ENCODE measurements at regions not wholly inside any gene's neighbourhood (a gene's known extent, or its start where the extent isn't known, plus 50 kb on each side); places are given as distances from the start of the nearest gene placed in this dataset.
A peak's percentile ranks its signal among the peaks of the same experiment; 100 is the strongest.

GRCh38 chr13:64075543-64076271, 2660.1 kb upstream of the PCDH20 start (continued):
- TF ChIP-seq MIXL1 (CRISPR knock-in tag; IDR thresholded peaks at IDR 0.05): no peak
- no peak for TF ChIP-seq NCOA5 (CRISPR knock-in tag; IDR thresholded peaks at IDR 0.05)
- TF ChIP-seq ZBTB44 (CRISPR knock-in tag; IDR thresholded peaks at IDR 0.05): no peak
- peak; percentile 49; the same call in 1 of the 2 replicates for TF ChIP-seq ZNF724P (CRISPR knock-in tag; IDR thresholded peaks at IDR 0.05; ENCODE audit: borderline replicate concordance)
- TF ChIP-seq HHEX (CRISPR knock-in tag; IDR thresholded peaks at IDR 0.05): no peak
- no peak for TF ChIP-seq BCL6 (CRISPR knock-in tag; IDR thresholded peaks at IDR 0.05)
- TF ChIP-seq ZNF776 (CRISPR knock-in tag; IDR thresholded peaks at IDR 0.05): no peak
- TF ChIP-seq FIP1L1 (IDR thresholded peaks at IDR 0.05; ENCODE audit: borderline replicate concordance, insufficient read depth, low read depth, low read length): 0 out of 2 replicates have a peak, but pooled peaks have one; percentile 43
- no peak for TF ChIP-seq DBP (CRISPR knock-in tag; IDR thresholded peaks at IDR 0.05; ENCODE audit: not compliant biosample characterization)

- Histone ChIP-seq H3K79me2 (ENCODE audit: insufficient read depth, low read length) (peaks cover 44% of the 10 kb centered on the region), H3K36me3 (replicated peaks in 1 of 2; ENCODE audit: control insufficient read depth in 1 of 2, insufficient read depth in 2 of 2, low read length in 2 of 2) (no peaks in the 10 kb centered on the region), H3K9me3 (ENCODE audit: low read length) (no peaks in the 10 kb centered on the region), H3K4me1 (ENCODE audit: insufficient read depth, low read length) (peaks cover 31% of the 10 kb centered on the region), H4K20me1 (ENCODE audit: insufficient read depth, low read length) (0 out of 2 replicates have a peak, but pooled peaks cover 2% of the 10 kb centered on the region), H3K9ac (ENCODE audit: insufficient read depth, low read depth, low read length) (peak overlapping the region; percentile 91), H2AFZ (ENCODE audit: low read length) (peak overlapping the region; percentile 90), H3K4me2 (ENCODE audit: low read depth, low read length) (peak overlapping the region; percentile 62), H3K27ac (ENCODE audit: extremely low read length, insufficient read depth, low read length) (peak overlapping the region; percentile 95), H3K27me3 (ENCODE audit: control insufficient read depth in 1 of 2, insufficient read depth in 2 of 2, low read length in 2 of 2) (no peaks in the 10 kb centered on the region; a peak in 1 of 5 replicates), H3K4me3 (replicated peaks in 1 of 3; ENCODE audit: insufficient read depth in 1 of 3, low read depth in 2 of 3, low read length in 3 of 3) (peak overlapping the region; percentile 85 to 98 (median 89))
- ATAC-seq: peak; percentile 42
- intact Hi-C loops (cut with micrococcal nuclease; ENCODE audit: unreplicated experiment) (no loop called here), in situ Hi-C loops (cut with HindIII; ENCODE audit: extremely low pct_ligation_motif_present, low pct_unique_long_range_greater_than_20kb) (no loop called here)
- peak; percentile 7 for DNase-seq (ENCODE audit: low spot score)
- ChIA-PET POLR2A (interaction anchor here (1.2 to 1.4 kb wide), 3 partner anchors 8 to 19 kb away, joined by 3 to 5 read pairs (median 5); no protein-coding TSS in a partner anchor), CTCF (ENCODE audit: low intra/inter-chr PET ratio, low total read pairs) (no interaction called here)
- FAIRE-seq: no peak
- BruUV-seq (replicated peaks): TSS peak; percentile 63
- WGBS (ENCODE audit: low lambda C conversion rate): 0% methylated on average over 3 of the region's 12 CpGs
- TF ChIP-seq HBP1 (CRISPR knock-in tag; IDR thresholded peaks at IDR 0.05; ENCODE audit: low read depth) (0 out of 2 replicates have a peak, but pooled peaks have one; percentile 6), ZNF776 (CRISPR knock-in tag; IDR thresholded peaks at IDR 0.05) (no peak), ZSCAN29 (CRISPR knock-in tag; conservative IDR thresholded peaks at IDR 0.05) (0 out of 2 replicates have a peak, but pooled peaks have one; percentile 13), ZNF546 (CRISPR knock-in tag; conservative IDR thresholded peaks at IDR 0.05) (no peak), ELF4 (CRISPR knock-in tag; IDR thresholded peaks at IDR 0.05; ENCODE audit: borderline replicate concordance) (no peak), ZSCAN9 (CRISPR knock-in tag; IDR thresholded peaks at IDR 0.05; ENCODE audit: borderline replicate concordance) (no peak), ZNF589 (CRISPR knock-in tag; conservative IDR thresholded peaks at IDR 0.05) (no peak), BATF2 (CRISPR knock-in tag; IDR thresholded peaks at IDR 0.05) (no peak), BORCS8-MEF2B (CRISPR knock-in tag; IDR thresholded peaks at IDR 0.05) (0 out of 2 replicates have a peak, but pooled peaks have one; percentile 11), HNRNPLL (IDR thresholded peaks at IDR 0.05; ENCODE audit: low read depth, low read length, poor library complexity, severe bottlenecking) (no peak), ZNF558 (CRISPR knock-in tag; IDR thresholded peaks at IDR 0.05; ENCODE audit: borderline replicate concordance) (no peak)
These were observed 2659.4 kb upstream of the PCDH20 start for GRCh38 chr13:64074971-64075474.
